Testis (tissue), 2 donors: ENCODE measurements at regions not wholly inside any gene's neighbourhood (a gene's known extent, or its start where the extent isn't known, plus 50 kb on each side); places are given as distances from the start of the nearest gene placed in this dataset.

Experiments
- CTCF ChIP-seq, 3 experiments: fragments of 450-650 bp in 2 of 3; fragments of 200-600 bp in 1 of 3; sonication (generic) in 1 of 3; IDR thresholded peaks; one replicate each; pipeline ENCODE4 v1.5.1; 2016 to 2019; ENCODE audit warnings: antibody characterized with exemption in 3 of 3, mild to moderate bottlenecking in 2 of 3, moderate library complexity in 1 of 3
- POLR2A ChIP-seq: fragments of 450-650 bp; IDR thresholded peaks from one replicate; pipeline ENCODE4 v1.6.1; 2017; ENCODE audit warnings: antibody characterized with exemption, mild to moderate bottlenecking, moderate library complexity

DNA sequence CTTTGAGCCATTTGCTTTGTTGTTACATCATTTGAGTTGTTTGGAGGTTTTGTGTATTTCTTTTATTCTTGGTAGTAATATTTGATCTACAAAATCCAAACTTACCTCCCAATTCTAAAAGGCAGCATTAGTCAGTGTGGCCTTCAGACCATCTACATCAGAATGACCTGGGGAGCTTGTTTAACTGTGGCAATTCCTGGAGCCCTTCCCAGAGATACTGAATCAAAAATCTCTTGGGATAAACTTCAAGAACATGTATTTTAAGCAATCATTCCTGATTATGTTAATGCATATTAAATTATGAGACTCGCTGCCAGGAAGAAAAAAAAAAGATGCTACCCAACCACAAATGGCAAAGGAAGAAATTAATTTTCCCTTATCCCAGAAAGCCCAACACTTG, 268.9 kb upstream of the PDE4D start:
- TF ChIP-seq CTCF (IDR thresholded peaks at IDR 0.05) = no peak
- TF ChIP-seq POLR2A = no peak
